ENCODE measurements at regions not wholly inside any gene's neighbourhood (a gene's known extent, or its start where the extent isn't known, plus 50 kb on each side); places are given as distances from the start of the nearest gene placed in this dataset.

GRCh38 chr22:47698906-47699305, 936.5 kb downstream of the TBC1D22A start:
- no peak for TF ChIP-seq CTCF (conservative IDR thresholded peaks at IDR 0.05; ENCODE audit: low read length)
- no peak for TF ChIP-seq EZH2phosphoT487 (IDR thresholded peaks at IDR 0.05; ENCODE audit: borderline replicate concordance)
